Stimulated activated CD8-positive, alpha-beta memory T cell treated with anti-CD3 and anti-CD28 coated beads, Interleukin-7, amount 100 ng/mL, for 48 hours (primary cell): ENCODE measurements at regions not wholly inside any gene's neighbourhood (a gene's known extent, or its start where the extent isn't known, plus 50 kb on each side); places are given as distances from the start of the nearest gene placed in this dataset.

Source experiments
- DNase-seq, 2 donors: peaks; one replicate each; pipeline ENCODE4 v3.0.0-alpha.2; 2020; ENCODE audit warnings: low read depth in 1 of 2; ENCODE audit errors: extremely low read depth in 1 of 2

GRCh38 chr1:239675735-239676134, 289.4 kb downstream of the CHRM3 start:
- no peak for DNase-seq

GRCh38 chr1:239676522-239677273, 290.3 kb downstream of the CHRM3 start:
- DNase-seq, result no peak

- no peak for DNase-seq
These were observed 291.0 kb downstream of the CHRM3 start for GRCh38 chr1:239677362-239677761.

GRCh38 chr1:239678181-239678580, 291.8 kb downstream of the CHRM3 start:
- no peak for DNase-seq

- DNase-seq, result no peak
These were observed 295.7 kb downstream of the CHRM3 start for GRCh38 chr1:239682046-239682445.

GRCh38 chr1:239682960-239683359, 296.6 kb downstream of the CHRM3 start:
- no peak for DNase-seq

- DNase-seq, result no peak
These were observed 300.0 kb downstream of the CHRM3 start for GRCh38 chr1:239686386-239686785.

GRCh38 chr1:239696317-239696716, 309.9 kb downstream of the CHRM3 start:
- DNase-seq, result no peak

- no peak for DNase-seq
These were observed 314.3 kb downstream of the CHRM3 start for GRCh38 chr1:239700667-239701066.

- DNase-seq, result no peak
These were observed 316.7 kb downstream of the CHRM3 start for GRCh38 chr1:239703075-239703474.

- no peak for DNase-seq
These were observed 320.0 kb downstream of the CHRM3 start for GRCh38 chr1:239706245-239706892.

GRCh38 chr1:239707615-239708014, 321.2 kb downstream of the CHRM3 start:
- DNase-seq, result no peak

- no peak for DNase-seq
These were observed 322.3 kb downstream of the CHRM3 start for GRCh38 chr1:239708622-239709021.

GRCh38 chr1:239711768-239712167, 325.4 kb downstream of the CHRM3 start:
- DNase-seq, result no peak

GRCh38 chr1:239717097-239717917, 330.9 kb downstream of the CHRM3 start:
- DNase-seq, result no peak

- DNase-seq, result no peak
These were observed 331.5 kb downstream of the CHRM3 start for GRCh38 chr1:239717918-239718184.

- DNase-seq, result no peak
These were observed 332.2 kb downstream of the CHRM3 start for GRCh38 chr1:239718571-239718970.

GRCh38 chr1:239718997-239719628, 332.7 kb downstream of the CHRM3 start:
- DNase-seq, result no peak

- peak; percentile 10 to 39 for DNase-seq
These were observed 333.4 kb downstream of the CHRM3 start for GRCh38 chr1:239719642-239720258.

GRCh38 chr1:239722035-239722434, 335.7 kb downstream of the CHRM3 start:
- no peak for DNase-seq

- DNase-seq, result no peak
These were observed 337.5 kb downstream of the CHRM3 start for GRCh38 chr1:239723776-239724367.
